HepG2 (cell line): ENCODE measurements at regions not wholly inside any gene's neighbourhood (a gene's known extent, or its start where the extent isn't known, plus 50 kb on each side); places are given as distances from the start of the nearest gene placed in this dataset.

Source experiments
- BCL3 ChIP-seq: sonication (generic); formaldehyde crosslinking; IDR thresholded peaks from 2 replicates; pipeline ENCODE4 v1.5.1; 2020; ENCODE audit warnings: mild to moderate bottlenecking, missing genetic modification reagents, moderate library complexity
- HMGXB4 ChIP-seq, 2 experiments: sonication (generic) in 1 of 2; formaldehyde crosslinking in 1 of 2; IDR thresholded peaks; 2 replicates each; pipeline versions ENCODE4 v1.4.0 to v1.6.1; 2018 to 2020; ENCODE audit warnings: missing genetic modification reagents in 2 of 2, borderline replicate concordance in 1 of 2, low read depth in 1 of 2, mild to moderate bottlenecking in 1 of 2, missing biosample characterization in 1 of 2
- HOXA3 ChIP-seq: sonication (generic); formaldehyde crosslinking; IDR thresholded peaks from 2 replicates; pipeline ENCODE4 v1.5.0; 2020; ENCODE audit warnings: missing genetic modification reagents
- PAXIP1 ChIP-seq: sonication (generic); formaldehyde crosslinking; conservative IDR thresholded peaks from 2 replicates; pipeline ENCODE4 v1.4.0; 2020; ENCODE audit warnings: mild to moderate bottlenecking, missing genetic modification reagents, moderate library complexity
- SMYD3 ChIP-seq: sonication (generic); formaldehyde crosslinking; IDR thresholded peaks from 2 replicates; pipeline ENCODE4 v1.8.1; 2023; ENCODE audit warnings: mild to moderate bottlenecking, missing genetic modification reagents
- ZBTB21 ChIP-seq: sonication (generic); formaldehyde crosslinking; IDR thresholded peaks from 2 replicates; pipeline ENCODE4 v1.4.0; 2020; ENCODE audit warnings: missing genetic modification reagents
- ZBTB34 ChIP-seq: sonication (generic); formaldehyde crosslinking; IDR thresholded peaks from 2 replicates; pipeline ENCODE4 v1.8.0; 2022; ENCODE audit warnings: mild to moderate bottlenecking, missing genetic modification reagents
- ZBTB39 ChIP-seq: sonication (generic); formaldehyde crosslinking; IDR thresholded peaks from 2 replicates; pipeline ENCODE4 v1.5.0; 2020; ENCODE audit warnings: missing genetic modification reagents
- ZNF224 ChIP-seq: sonication (generic); formaldehyde crosslinking; IDR thresholded peaks from 2 replicates; pipeline ENCODE4 v1.5.0; 2020; ENCODE audit warnings: mild to moderate bottlenecking, missing genetic modification reagents
- ZNF556 ChIP-seq: sonication (generic); formaldehyde crosslinking; IDR thresholded peaks from 2 replicates; pipeline ENCODE4 v1.4.0; 2020; ENCODE audit warnings: mild to moderate bottlenecking, missing genetic modification reagents, borderline replicate concordance
- ZNF775 ChIP-seq: sonication (generic); formaldehyde crosslinking; IDR thresholded peaks from 2 replicates; pipeline ENCODE4 v1.4.0; 2020; ENCODE audit warnings: missing genetic modification reagents, mild to moderate bottlenecking, moderate library complexity, borderline replicate concordance
- ZSCAN21 ChIP-seq: sonication (generic); formaldehyde crosslinking; IDR thresholded peaks from 2 replicates; pipeline ENCODE4 v1.8.0; 2022; ENCODE audit warnings: mild to moderate bottlenecking, missing genetic modification reagents, moderate library complexity, borderline replicate concordance

GRCh38 chr5:92927291-92927778 is 653.7 kb downstream of the NR2F1-AS1 start (continued):
- TF ChIP-seq BCL3 (peak; percentile 72; the same call in 1 of the 2 replicates), ZBTB39 (CRISPR knock-in tag) (no peak), SMYD3 (CRISPR knock-in tag) (peak; percentile 74), HMGXB4 (CRISPR knock-in tag; IDR thresholded peaks at IDR 0.05; ENCODE audit: borderline replicate concordance in 1 of 2, low read depth in 1 of 2) (peak; percentile 24 to 30; a peak in 2 of 4 replicates), ZSCAN21 (CRISPR knock-in tag) (peak; percentile 71; the same call in 1 of the 2 replicates), ZNF775 (no peak), PAXIP1 (CRISPR knock-in tag) (peak; percentile 85), ZBTB21 (CRISPR knock-in tag) (peak; percentile 76; the same call in 1 of the 2 replicates), HOXA3 (CRISPR knock-in tag) (peak; percentile 69; the same call in 1 of the 2 replicates), ZNF224 (CRISPR knock-in tag) (0 out of 2 replicates have a peak, but pooled peaks have one; percentile 45), ZNF556 (CRISPR knock-in tag) (peak; percentile 54; the same call in 1 of the 2 replicates), ZBTB34 (CRISPR knock-in tag) (peak; percentile 90)
